Stomach (tissue), 4 donors: ENCODE measurements at regions not wholly inside any gene's neighbourhood (a gene's known extent, or its start where the extent isn't known, plus 50 kb on each side); places are given as distances from the start of the nearest gene placed in this dataset.

Source experiments
- CTCF ChIP-seq, 7 experiments: fragments of 450-650 bp in 4 of 7; fragments of 200-600 bp in 3 of 7; sonication (generic) in 3 of 7; IDR thresholded peaks; one replicate each; pipeline ENCODE4 v1.5.1; 2016 to 2019; ENCODE audit warnings: antibody characterized with exemption in 7 of 7, control low read depth in 2 of 7, mild to moderate bottlenecking in 1 of 7
- POLR2A ChIP-seq, 4 donors: fragments of 450-650 bp; IDR thresholded peaks; one replicate each; pipeline ENCODE4 v1.6.1; 2016; ENCODE audit warnings: antibody characterized with exemption in 4 of 4, control low read depth in 2 of 4, mild to moderate bottlenecking in 1 of 4, moderate library complexity in 1 of 4
- POLR2AphosphoS5 ChIP-seq, 3 donors: sonication (generic); formaldehyde crosslinking; IDR thresholded peaks; one replicate each; pipeline ENCODE4 v1.6.1; 2016; ENCODE audit warnings: antibody characterized with exemption in 3 of 3

DNA sequence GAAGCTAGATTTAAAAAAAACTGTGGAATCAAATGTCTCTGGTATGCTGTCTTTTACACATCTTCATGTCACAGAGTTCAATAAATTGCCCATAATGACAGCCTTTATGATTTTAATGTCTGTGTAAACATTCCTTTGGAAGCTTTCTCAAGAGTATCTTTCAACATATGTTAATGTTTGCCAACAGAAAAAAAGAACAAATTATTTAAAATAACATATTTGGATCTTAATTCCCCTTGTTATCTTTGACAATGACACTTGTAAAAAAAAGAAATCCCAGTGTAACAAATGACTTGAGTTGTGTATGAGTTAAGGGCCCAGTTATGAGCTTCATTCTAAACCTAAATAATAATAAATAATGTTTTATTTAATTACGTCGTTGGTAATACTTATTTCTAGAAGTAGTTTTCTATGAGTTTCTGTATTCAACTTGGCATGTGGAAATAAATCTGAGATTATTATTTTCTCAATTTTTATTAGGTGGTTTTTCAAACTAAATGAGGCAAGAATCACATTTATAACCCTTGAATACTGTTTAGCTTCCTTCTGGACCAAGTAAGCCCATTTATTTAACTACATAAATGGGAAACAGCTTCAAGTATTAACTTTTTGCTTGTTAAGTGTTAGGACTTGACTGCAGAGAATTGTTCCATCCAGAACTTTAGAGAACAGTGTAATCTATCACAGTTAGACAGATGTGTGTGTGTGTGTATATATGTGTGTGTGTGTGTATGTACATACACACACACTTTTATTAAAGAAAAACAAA lies 182.1 kb downstream of the POSTN start:
- no peak for TF ChIP-seq POLR2A (IDR thresholded peaks at IDR 0.05)
- no peak for TF ChIP-seq POLR2AphosphoS5 (IDR thresholded peaks at IDR 0.05)
- no peak for TF ChIP-seq CTCF (IDR thresholded peaks at IDR 0.05)
